ENCODE measurements at regions not wholly inside any gene's neighbourhood (a gene's known extent, or its start where the extent isn't known, plus 50 kb on each side); places are given as distances from the start of the nearest gene placed in this dataset.

- no peak overlapping the region for H3K4me3 Mint-ChIP-seq
- no peak overlapping the region for H3K27ac Mint-ChIP-seq
- DNase-seq (ENCODE audit: extremely low spot score, unreplicated experiment): no peak
- no peaks in the 10 kb centered on the region for H3K36me3 Mint-ChIP-seq
- TF ChIP-seq CTCF (conservative IDR thresholded peaks at IDR 0.05): no peak
- H3K27me3 Mint-ChIP-seq: no peaks in the 10 kb centered on the region
- H3K4me1 Mint-ChIP-seq (ENCODE audit: unreplicated experiment): no peaks in the 10 kb centered on the region
- H3K9me3 Mint-ChIP-seq: no peaks in the 10 kb centered on the region
These were observed 170.4 kb upstream of the KCNN2 start for GRCh38 chr5:114191441-114191840.

- H3K36me3 Mint-ChIP-seq: no peaks in the 10 kb centered on the region
- no peak overlapping the region for H3K4me3 Mint-ChIP-seq
- no peak overlapping the region for H3K27ac Mint-ChIP-seq
- no peak for TF ChIP-seq CTCF (conservative IDR thresholded peaks at IDR 0.05)
- no peak for DNase-seq (ENCODE audit: extremely low spot score, unreplicated experiment)
- H3K27me3 Mint-ChIP-seq: no peaks in the 10 kb centered on the region
- H3K9me3 Mint-ChIP-seq: no peaks in the 10 kb centered on the region
- H3K4me1 Mint-ChIP-seq (ENCODE audit: unreplicated experiment): no peaks in the 10 kb centered on the region
These were observed 169.8 kb upstream of the KCNN2 start for GRCh38 chr5:114192108-114192507.

- DNase-seq (ENCODE audit: extremely low spot score, unreplicated experiment): no peak
- Mint-ChIP-seq H3K9me3 (peaks cover 9% of the 10 kb centered on the region), H3K36me3 (no peaks in the 10 kb centered on the region), H3K4me1 (ENCODE audit: unreplicated experiment) (no peaks in the 10 kb centered on the region), H3K27me3 (no peaks in the 10 kb centered on the region), H3K27ac (no peak overlapping the region), H3K4me3 (no peak overlapping the region)
- TF ChIP-seq CTCF (conservative IDR thresholded peaks at IDR 0.05): no peak
These were observed 160.5 kb upstream of the KCNN2 start for GRCh38 chr5:114201332-114201731.

GRCh38 chr5:114204923-114205322 lies 156.9 kb upstream of the KCNN2 start:
- Mint-ChIP-seq H3K27ac (no peak overlapping the region), H3K9me3 (peaks cover 9% of the 10 kb centered on the region), H3K36me3 (no peaks in the 10 kb centered on the region), H3K4me3 (no peak overlapping the region), H3K27me3 (no peaks in the 10 kb centered on the region), H3K4me1 (ENCODE audit: unreplicated experiment) (no peaks in the 10 kb centered on the region)
- no peak for TF ChIP-seq CTCF (conservative IDR thresholded peaks at IDR 0.05)
- no peak for DNase-seq (ENCODE audit: extremely low spot score, unreplicated experiment)

- Mint-ChIP-seq H3K4me3 (no peak overlapping the region), H3K27me3 (no peaks in the 10 kb centered on the region), H3K36me3 (no peaks in the 10 kb centered on the region), H3K4me1 (ENCODE audit: unreplicated experiment) (no peaks in the 10 kb centered on the region), H3K27ac (no peak overlapping the region), H3K9me3 (no peaks in the 10 kb centered on the region)
- TF ChIP-seq CTCF (conservative IDR thresholded peaks at IDR 0.05): no peak
- DNase-seq (ENCODE audit: extremely low spot score, unreplicated experiment): no peak
These were observed 155.2 kb upstream of the KCNN2 start for GRCh38 chr5:114206640-114207039.

GRCh38 chr5:114207615-114208014 lies 154.3 kb upstream of the KCNN2 start:
- no peak for TF ChIP-seq CTCF (conservative IDR thresholded peaks at IDR 0.05)
- Mint-ChIP-seq H3K27me3 (no peaks in the 10 kb centered on the region), H3K4me3 (no peak overlapping the region), H3K9me3 (no peaks in the 10 kb centered on the region), H3K36me3 (no peaks in the 10 kb centered on the region), H3K4me1 (ENCODE audit: unreplicated experiment) (no peaks in the 10 kb centered on the region), H3K27ac (no peak overlapping the region)
- DNase-seq (ENCODE audit: extremely low spot score, unreplicated experiment): no peak
